ENCODE measurements at regions not wholly inside any gene's neighbourhood (a gene's known extent, or its start where the extent isn't known, plus 50 kb on each side); places are given as distances from the start of the nearest gene placed in this dataset.

DNA sequence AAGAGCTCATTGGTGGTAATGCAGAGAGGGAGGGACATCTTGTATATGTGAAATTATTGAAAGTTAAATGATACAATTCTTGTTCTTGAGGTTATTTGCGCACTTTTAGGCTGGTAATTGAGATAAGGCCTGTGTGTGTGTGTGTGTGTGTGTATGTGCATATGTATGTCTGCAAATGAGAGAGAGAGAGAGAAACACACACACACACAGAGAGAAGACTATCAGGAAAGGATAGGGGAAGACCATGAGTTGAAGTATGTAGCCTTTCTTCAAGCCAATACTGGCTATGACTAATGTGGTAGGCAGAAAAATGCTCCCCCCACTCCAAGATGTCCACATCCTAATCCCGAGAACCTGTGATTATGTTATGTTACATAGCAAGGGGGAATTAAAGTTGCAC lies 52.7 kb upstream of the DCD start:
- Histone ChIP-seq H3K9ac (ENCODE audit: extremely low read depth, low read length, poor library complexity, severe bottlenecking) (no peak overlapping the region), H3K27ac (ENCODE audit: low read depth, low read length) (no peak overlapping the region), H3K4me1 (ENCODE audit: control insufficient read depth, insufficient read depth, low read length) (peaks cover 9% of the 10 kb centered on the region), H3K27me3 (ENCODE audit: control insufficient read depth, insufficient read depth, low read length, poor library complexity, severe bottlenecking) (no peaks in the 10 kb centered on the region), H3K4me3 (ENCODE audit: low read length) (no peak overlapping the region), H3K36me3 (ENCODE audit: control insufficient read depth, insufficient read depth, low read length) (no peaks in the 10 kb centered on the region), H3K9me3 (ENCODE audit: control insufficient read depth, low read length) (no peaks in the 10 kb centered on the region)
- WGBS, 2 experiments (ENCODE audit: insufficient coverage in 1 of 2, insufficient read length in 1 of 2), result 92 to 100% methylated on average over 2 of the region's 2 CpGs
- Mint-ChIP-seq H3K27ac (no peak overlapping the region), H3K4me3 (no peak overlapping the region), H3K4me1 (peaks cover 42% of the 10 kb centered on the region), H3K27me3 (ENCODE audit: insufficient read depth) (no peaks in the 10 kb centered on the region), H3K9me3 (no peaks in the 10 kb centered on the region), H3K36me3 (ENCODE audit: low read depth) (no peaks in the 10 kb centered on the region)
- no peak for DNase-seq
- TF ChIP-seq, protein P1, sequence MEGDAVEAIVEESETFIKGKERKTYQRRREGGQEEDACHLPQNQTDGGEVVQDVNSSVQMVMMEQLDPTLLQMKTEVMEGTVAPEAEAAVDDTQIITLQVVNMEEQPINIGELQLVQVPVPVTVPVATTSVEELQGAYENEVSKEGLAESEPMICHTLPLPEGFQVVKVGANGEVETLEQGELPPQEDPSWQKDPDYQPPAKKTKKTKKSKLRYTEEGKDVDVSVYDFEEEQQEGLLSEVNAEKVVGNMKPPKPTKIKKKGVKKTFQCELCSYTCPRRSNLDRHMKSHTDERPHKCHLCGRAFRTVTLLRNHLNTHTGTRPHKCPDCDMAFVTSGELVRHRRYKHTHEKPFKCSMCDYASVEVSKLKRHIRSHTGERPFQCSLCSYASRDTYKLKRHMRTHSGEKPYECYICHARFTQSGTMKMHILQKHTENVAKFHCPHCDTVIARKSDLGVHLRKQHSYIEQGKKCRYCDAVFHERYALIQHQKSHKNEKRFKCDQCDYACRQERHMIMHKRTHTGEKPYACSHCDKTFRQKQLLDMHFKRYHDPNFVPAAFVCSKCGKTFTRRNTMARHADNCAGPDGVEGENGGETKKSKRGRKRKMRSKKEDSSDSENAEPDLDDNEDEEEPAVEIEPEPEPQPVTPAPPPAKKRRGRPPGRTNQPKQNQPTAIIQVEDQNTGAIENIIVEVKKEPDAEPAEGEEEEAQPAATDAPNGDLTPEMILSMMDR (conservative IDR thresholded peaks at IDR 0.05), result no peak

DNA sequence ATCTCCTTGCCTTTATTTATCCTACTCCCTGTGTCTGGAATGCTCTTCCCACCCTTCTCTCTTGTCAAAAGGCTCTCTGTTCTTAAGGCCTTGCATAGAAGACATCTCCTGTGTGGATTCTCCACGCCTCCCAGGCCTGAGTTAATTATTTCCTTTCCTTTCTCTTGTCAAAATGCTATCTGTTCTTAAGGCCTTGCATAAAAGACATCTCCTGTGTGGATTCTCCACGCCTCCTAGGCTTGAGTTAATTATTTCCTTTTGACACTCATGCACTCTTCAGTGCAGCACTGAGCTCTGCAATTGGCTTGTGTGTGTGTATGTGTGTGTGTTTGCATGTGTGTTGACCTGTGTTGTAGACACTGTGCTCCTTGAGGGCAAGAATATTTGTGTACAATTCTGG lies 52.1 kb upstream of the DCD start:
- H3K9me3 Mint-ChIP-seq, result no peaks in the 10 kb centered on the region
- peak overlapping the region; percentile 32 for H3K4me3 Mint-ChIP-seq
- TF ChIP-seq, protein P1 (conservative IDR thresholded peaks at IDR 0.05), result no peak
- no peak overlapping the region for H3K27ac ChIP-seq (ENCODE audit: low read depth, low read length)
- no peaks in the 10 kb centered on the region for H3K36me3 Mint-ChIP-seq (ENCODE audit: low read depth)
- H3K27ac Mint-ChIP-seq, result peak overlapping the region; percentile 57
- H3K4me1 ChIP-seq (ENCODE audit: control insufficient read depth, insufficient read depth, low read length), result peaks cover 9% of the 10 kb centered on the region
- no peaks in the 10 kb centered on the region for H3K36me3 ChIP-seq (ENCODE audit: control insufficient read depth, insufficient read depth, low read length)
- H3K4me1 Mint-ChIP-seq, result peaks cover 42% of the 10 kb centered on the region
- 45 to 82% methylated on average over 1 to 2 of the region's 2 CpGs for WGBS, 2 experiments (ENCODE audit: insufficient coverage in 1 of 2, insufficient read length in 1 of 2)
- no peak for DNase-seq
- peak overlapping the region; percentile 28 for H3K4me3 ChIP-seq (ENCODE audit: low read length)
- no peaks in the 10 kb centered on the region for H3K27me3 Mint-ChIP-seq (ENCODE audit: insufficient read depth)
- H3K9ac ChIP-seq (ENCODE audit: extremely low read depth, low read length, poor library complexity, severe bottlenecking), result no peak overlapping the region
- no peaks in the 10 kb centered on the region for H3K27me3 ChIP-seq (ENCODE audit: control insufficient read depth, insufficient read depth, low read length, poor library complexity, severe bottlenecking)
- no peaks in the 10 kb centered on the region for H3K9me3 ChIP-seq (ENCODE audit: control insufficient read depth, low read length)

All from endodermal cell (in vitro differentiated cells).